ENCODE measurements at regions not wholly inside any gene's neighbourhood (a gene's known extent, or its start where the extent isn't known, plus 50 kb on each side); places are given as distances from the start of the nearest gene placed in this dataset.

DNA sequence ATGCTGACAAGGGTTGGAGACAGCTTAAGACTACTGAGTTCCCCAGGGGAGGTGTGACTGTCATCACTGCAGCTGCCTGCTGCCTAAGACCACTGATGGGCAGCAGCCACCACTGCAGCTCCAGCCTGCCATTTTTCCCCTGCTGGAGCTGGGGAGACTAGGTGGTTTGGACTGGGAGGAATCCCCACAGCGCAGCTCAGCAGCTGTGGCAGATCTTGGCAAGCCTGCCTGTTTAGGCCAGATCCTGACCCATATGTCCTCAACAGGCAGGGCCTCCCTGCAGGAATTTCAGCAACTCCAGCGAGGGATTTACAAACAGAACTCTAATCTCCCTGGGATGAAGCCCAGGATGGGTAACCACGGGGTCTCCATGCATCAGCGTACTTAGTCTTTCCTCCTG is 356.4 kb upstream of the TOM1L1 start:
- no peak overlapping the region for H2AFZ ChIP-seq (ENCODE audit: control insufficient read depth, low read length)
- H3K4me3 ChIP-seq (ENCODE audit: control insufficient read depth in 2 of 3, extremely low read depth in 1 of 3, insufficient read depth in 2 of 3, low read depth in 1 of 3, low read length in 3 of 3) = no peak overlapping the region
- H3K9me3 ChIP-seq (ENCODE audit: control insufficient read depth, low read depth, low read length) = no peaks in the 10 kb centered on the region
- no peaks in the 10 kb centered on the region for H4K20me1 ChIP-seq (ENCODE audit: control insufficient read depth, extremely low read depth, insufficient read depth, low read length)
- dilution Hi-C loops (cut with MboI; ENCODE audit: extremely low pct_ligation_motif_present, low sequenced_read_pairs) = no loop called here
- no peaks in the 10 kb centered on the region for H3K36me3 ChIP-seq (ENCODE audit: control insufficient read depth in 2 of 2, extremely low read depth in 1 of 2, insufficient read depth in 2 of 2, low read length in 2 of 2)
- no peaks in the 10 kb centered on the region for H3K27me3 ChIP-seq (ENCODE audit: control insufficient read depth, extremely low read depth, insufficient read depth, low read length)
- DNase-seq (ENCODE audit: low read depth, low spot score) (no peak), FAIRE-seq (no peak)
- no peaks in the 10 kb centered on the region for H3K79me2 ChIP-seq (ENCODE audit: control insufficient read depth, insufficient read depth, low read length)
- no peak overlapping the region for H3K9ac ChIP-seq (ENCODE audit: control insufficient read depth, extremely low read depth, insufficient read depth, low read length)
- no peaks in the 10 kb centered on the region for H3K9me1 ChIP-seq (ENCODE audit: control insufficient read depth, extremely low read depth, insufficient read depth, low read length)
- no peak overlapping the region for H3K4me2 ChIP-seq (ENCODE audit: control insufficient read depth, extremely low read depth, insufficient read depth, low read depth, low read length)
- H3K4me1 ChIP-seq (ENCODE audit: control insufficient read depth, extremely low read depth, insufficient read depth, low read length) = no peaks in the 10 kb centered on the region
- H3K27ac ChIP-seq (ENCODE audit: control insufficient read depth, insufficient read depth, low read length) = no peak overlapping the region
- TF ChIP-seq, protein P1, sequence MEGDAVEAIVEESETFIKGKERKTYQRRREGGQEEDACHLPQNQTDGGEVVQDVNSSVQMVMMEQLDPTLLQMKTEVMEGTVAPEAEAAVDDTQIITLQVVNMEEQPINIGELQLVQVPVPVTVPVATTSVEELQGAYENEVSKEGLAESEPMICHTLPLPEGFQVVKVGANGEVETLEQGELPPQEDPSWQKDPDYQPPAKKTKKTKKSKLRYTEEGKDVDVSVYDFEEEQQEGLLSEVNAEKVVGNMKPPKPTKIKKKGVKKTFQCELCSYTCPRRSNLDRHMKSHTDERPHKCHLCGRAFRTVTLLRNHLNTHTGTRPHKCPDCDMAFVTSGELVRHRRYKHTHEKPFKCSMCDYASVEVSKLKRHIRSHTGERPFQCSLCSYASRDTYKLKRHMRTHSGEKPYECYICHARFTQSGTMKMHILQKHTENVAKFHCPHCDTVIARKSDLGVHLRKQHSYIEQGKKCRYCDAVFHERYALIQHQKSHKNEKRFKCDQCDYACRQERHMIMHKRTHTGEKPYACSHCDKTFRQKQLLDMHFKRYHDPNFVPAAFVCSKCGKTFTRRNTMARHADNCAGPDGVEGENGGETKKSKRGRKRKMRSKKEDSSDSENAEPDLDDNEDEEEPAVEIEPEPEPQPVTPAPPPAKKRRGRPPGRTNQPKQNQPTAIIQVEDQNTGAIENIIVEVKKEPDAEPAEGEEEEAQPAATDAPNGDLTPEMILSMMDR (optimal IDR thresholded peaks at IDR 0.05 in 1 of 3, IDR thresholded peaks at IDR 0.05 in 1 of 3, conservative IDR thresholded peaks at IDR 0.05 in 1 of 3; ENCODE audit: extremely low read depth in 1 of 3, insufficient read depth in 2 of 3, low read length in 3 of 3) = peak in 1 of 3 experiments; percentile 2
- TF ChIP-seq EZH2 (IDR thresholded peaks at IDR 0.05; ENCODE audit: low read length) = no peak

DNA sequence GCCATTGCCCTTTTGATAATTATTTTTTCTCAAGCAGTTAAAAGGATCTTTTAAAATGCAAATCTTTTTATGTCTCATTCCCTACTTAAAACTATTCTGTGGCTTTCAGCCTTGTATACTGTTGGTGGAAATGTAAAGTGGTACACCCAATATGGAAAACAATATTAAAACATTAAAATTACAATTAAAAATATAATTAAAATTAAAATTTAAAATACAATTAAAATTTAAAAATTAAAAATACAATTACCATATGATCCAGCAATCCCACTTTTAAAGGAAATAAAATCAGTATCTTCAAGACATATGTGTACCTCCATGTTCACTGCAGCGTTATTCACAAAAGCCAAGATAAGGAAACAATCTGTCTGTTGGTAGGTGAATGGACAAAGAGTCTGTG is 340.8 kb upstream of the TOM1L1 start:
- DNase-seq (ENCODE audit: low read depth, low spot score) (no peak), FAIRE-seq (no peak)

More for the DNA sequence above, 340.8 kb upstream of the TOM1L1 start:
- dilution Hi-C loops (cut with MboI; ENCODE audit: extremely low pct_ligation_motif_present, low sequenced_read_pairs) = no loop called here
- no peak overlapping the region for H3K9ac ChIP-seq (ENCODE audit: control insufficient read depth, extremely low read depth, insufficient read depth, low read length)
- no peaks in the 10 kb centered on the region for H3K4me1 ChIP-seq (ENCODE audit: control insufficient read depth, extremely low read depth, insufficient read depth, low read length)
- no peak overlapping the region for H3K27ac ChIP-seq (ENCODE audit: control insufficient read depth, insufficient read depth, low read length)
- no peak overlapping the region for H2AFZ ChIP-seq (ENCODE audit: control insufficient read depth, low read length)
- H3K27me3 ChIP-seq (ENCODE audit: control insufficient read depth, extremely low read depth, insufficient read depth, low read length) = no peaks in the 10 kb centered on the region
- TF ChIP-seq, protein P1 (optimal IDR thresholded peaks at IDR 0.05 in 1 of 3, IDR thresholded peaks at IDR 0.05 in 1 of 3, conservative IDR thresholded peaks at IDR 0.05 in 1 of 3; ENCODE audit: extremely low read depth in 1 of 3, insufficient read depth in 2 of 3, low read length in 3 of 3) = no peak
- TF ChIP-seq EZH2 (IDR thresholded peaks at IDR 0.05; ENCODE audit: low read length) = no peak
- H3K36me3 ChIP-seq (ENCODE audit: control insufficient read depth in 2 of 2, extremely low read depth in 1 of 2, insufficient read depth in 2 of 2, low read length in 2 of 2) = no peaks in the 10 kb centered on the region
- H3K9me1 ChIP-seq (ENCODE audit: control insufficient read depth, extremely low read depth, insufficient read depth, low read length) = no peaks in the 10 kb centered on the region
- H3K4me2 ChIP-seq (ENCODE audit: control insufficient read depth, extremely low read depth, insufficient read depth, low read depth, low read length) = no peak overlapping the region
- no peak overlapping the region for H3K4me3 ChIP-seq (ENCODE audit: control insufficient read depth in 2 of 3, extremely low read depth in 1 of 3, insufficient read depth in 2 of 3, low read depth in 1 of 3, low read length in 3 of 3)
- no peaks in the 10 kb centered on the region for H4K20me1 ChIP-seq (ENCODE audit: control insufficient read depth, extremely low read depth, insufficient read depth, low read length)
- H3K79me2 ChIP-seq (ENCODE audit: control insufficient read depth, insufficient read depth, low read length) = no peaks in the 10 kb centered on the region
- H3K9me3 ChIP-seq (ENCODE audit: control insufficient read depth, low read depth, low read length) = no peaks in the 10 kb centered on the region
